Chondrocyte (in vitro differentiated cells): ENCODE measurements at regions not wholly inside any gene's neighbourhood (a gene's known extent, or its start where the extent isn't known, plus 50 kb on each side); places are given as distances from the start of the nearest gene placed in this dataset.
A peak's percentile ranks its signal among the peaks of the same experiment; 100 is the strongest.

Experiments used
- DNase-seq: peaks from one replicate; pipeline ENCODE4 v3.0.0; 2021; ENCODE audit warnings: mixed read lengths, low spot score
- H3K27ac Mint-ChIP-seq: one replicate; pipeline ENCODE4 v1.8.0; 2021; ENCODE audit warnings: mild to moderate bottlenecking, moderate library complexity, mixed read lengths; ENCODE audit not compliant: unreplicated experiment
- H3K27me3 Mint-ChIP-seq: 2 replicates; pipeline ENCODE4 v1.8.0; 2021; ENCODE audit warnings: low read depth, mixed read lengths
- H3K36me3 Mint-ChIP-seq: 2 replicates; pipeline ENCODE4 v1.8.0; 2021; ENCODE audit warnings: low read depth, mixed read lengths
- H3K4me1 Mint-ChIP-seq: 2 replicates; pipeline ENCODE4 v1.8.0; 2021; ENCODE audit warnings: low read depth, mild to moderate bottlenecking, mixed read lengths
- H3K4me3 Mint-ChIP-seq: one replicate; pipeline ENCODE4 v1.8.0; 2021; ENCODE audit warnings: mild to moderate bottlenecking, moderate library complexity, mixed read lengths; ENCODE audit not compliant: unreplicated experiment
- H3K9me3 Mint-ChIP-seq: 2 replicates; pipeline ENCODE4 v1.8.0; 2021; ENCODE audit warnings: low read depth, mixed read lengths
- CTCF ChIP-seq: fragments of 200-600 bp; sonication (generic); IDR thresholded peaks from 2 replicates; pipeline ENCODE4 v1.5.0; 2021; ENCODE audit warnings: antibody characterized with exemption, mild to moderate bottlenecking, moderate library complexity

GRCh38 chr3:66713921-66714320, 213.1 kb upstream of the LRIG1 start:
- Mint-ChIP-seq H3K27ac (no peak overlapping the region), H3K27me3 (no peaks in the 10 kb centered on the region), H3K9me3 (peaks cover 4% of the 10 kb centered on the region), H3K4me3 (no peak overlapping the region), H3K36me3 (no peaks in the 10 kb centered on the region), H3K4me1 (no peaks in the 10 kb centered on the region)
- no peak for DNase-seq
- no peak for TF ChIP-seq CTCF

GRCh38 chr3:66715806-66716205, 215.0 kb upstream of the LRIG1 start:
- Mint-ChIP-seq H3K9me3 (peaks cover 4% of the 10 kb centered on the region), H3K27ac (no peak overlapping the region), H3K4me1 (peaks cover 8% of the 10 kb centered on the region), H3K36me3 (no peaks in the 10 kb centered on the region), H3K27me3 (no peaks in the 10 kb centered on the region), H3K4me3 (no peak overlapping the region)
- no peak for DNase-seq
- no peak for TF ChIP-seq CTCF

GRCh38 chr3:66717806-66718205, 217.0 kb upstream of the LRIG1 start:
- no peak overlapping the region for H3K4me3 Mint-ChIP-seq
- no peaks in the 10 kb centered on the region for H3K36me3 Mint-ChIP-seq
- peaks cover 22% of the 10 kb centered on the region for H3K4me1 Mint-ChIP-seq
- TF ChIP-seq CTCF = no peak
- H3K27ac Mint-ChIP-seq = no peak overlapping the region
- peaks cover 4% of the 10 kb centered on the region for H3K9me3 Mint-ChIP-seq
- no peak for DNase-seq
- H3K27me3 Mint-ChIP-seq = no peaks in the 10 kb centered on the region

GRCh38 chr3:66719796-66720356, 219.1 kb upstream of the LRIG1 start:
- H3K4me1 Mint-ChIP-seq = peaks cover 33% of the 10 kb centered on the region
- H3K36me3 Mint-ChIP-seq = no peaks in the 10 kb centered on the region
- no peak for DNase-seq
- no peak overlapping the region for H3K4me3 Mint-ChIP-seq
- no peak overlapping the region for H3K27ac Mint-ChIP-seq
- H3K9me3 Mint-ChIP-seq = peaks cover 4% of the 10 kb centered on the region
- no peaks in the 10 kb centered on the region for H3K27me3 Mint-ChIP-seq
- no peak for TF ChIP-seq CTCF

GRCh38 chr3:66720508-66720907, 219.7 kb upstream of the LRIG1 start:
- Mint-ChIP-seq H3K36me3 (no peaks in the 10 kb centered on the region), H3K4me3 (no peak overlapping the region), H3K4me1 (peaks cover 33% of the 10 kb centered on the region), H3K9me3 (peaks cover 4% of the 10 kb centered on the region), H3K27ac (peak overlapping the region; percentile 17), H3K27me3 (no peaks in the 10 kb centered on the region)
- DNase-seq = no peak
- no peak for TF ChIP-seq CTCF
